ENCODE measurements at regions not wholly inside any gene's neighbourhood (a gene's known extent, or its start where the extent isn't known, plus 50 kb on each side); places are given as distances from the start of the nearest gene placed in this dataset.

- DNase-seq (ENCODE audit: low spot score) = no peak
Observed at GRCh38 chr1:216916890-216917438, 193.7 kb upstream of the ESRRG start.

GRCh38 chr1:216914974-216915373, 191.7 kb upstream of the ESRRG start:
- DNase-seq (ENCODE audit: low spot score) = no peak

GRCh38 chr1:216913976-216914375, 190.7 kb upstream of the ESRRG start:
- DNase-seq (ENCODE audit: low spot score) = no peak

GRCh38 chr1:216910081-216910840, 187.0 kb upstream of the ESRRG start:
- no peak for DNase-seq (ENCODE audit: low spot score)

GRCh38 chr1:216908126-216908525, 184.9 kb upstream of the ESRRG start:
- DNase-seq (ENCODE audit: low spot score) = no peak

- DNase-seq (ENCODE audit: low spot score) = no peak
Observed at GRCh38 chr1:216907100-216907499, 183.9 kb upstream of the ESRRG start.

- no peak for DNase-seq (ENCODE audit: low spot score)
Observed at GRCh38 chr1:216905781-216906180, 182.6 kb upstream of the ESRRG start.

- DNase-seq (ENCODE audit: low spot score) = no peak
Observed at GRCh38 chr1:216905137-216905536, 181.9 kb upstream of the ESRRG start.

- no peak for DNase-seq (ENCODE audit: low spot score)
Observed at GRCh38 chr1:216904471-216904870, 181.2 kb upstream of the ESRRG start.

- DNase-seq (ENCODE audit: low spot score) = no peak
Observed at GRCh38 chr1:216903382-216903740, 180.1 kb upstream of the ESRRG start.

- DNase-seq (ENCODE audit: low spot score) = no peak
Observed at GRCh38 chr1:216902669-216903381, 179.6 kb upstream of the ESRRG start.

GRCh38 chr1:216900116-216900620, 176.9 kb upstream of the ESRRG start:
- no peak for DNase-seq (ENCODE audit: low spot score)

GRCh38 chr1:216898801-216899200, 175.6 kb upstream of the ESRRG start:
- DNase-seq (ENCODE audit: low spot score) = no peak

- DNase-seq (ENCODE audit: low spot score) = no peak
Observed at GRCh38 chr1:216896146-216896545, 172.9 kb upstream of the ESRRG start.

GRCh38 chr1:216894494-216894893, 171.3 kb upstream of the ESRRG start:
- DNase-seq (ENCODE audit: low spot score) = no peak

GRCh38 chr1:216892581-216893160, 169.4 kb upstream of the ESRRG start:
- no peak for DNase-seq (ENCODE audit: low spot score)

GRCh38 chr1:216890871-216891270, 167.6 kb upstream of the ESRRG start:
- no peak for DNase-seq (ENCODE audit: low spot score)

GRCh38 chr1:216888731-216889130, 165.5 kb upstream of the ESRRG start:
- no peak for DNase-seq (ENCODE audit: low spot score)

- DNase-seq (ENCODE audit: low spot score) = no peak
Observed at GRCh38 chr1:216887032-216887431, 163.8 kb upstream of the ESRRG start.

GRCh38 chr1:216884614-216885229, 161.5 kb upstream of the ESRRG start:
- DNase-seq (ENCODE audit: low spot score) = no peak

- DNase-seq (ENCODE audit: low spot score) = no peak
Observed at GRCh38 chr1:216883518-216883917, 160.3 kb upstream of the ESRRG start.

GRCh38 chr1:216881695-216882094, 158.5 kb upstream of the ESRRG start:
- DNase-seq (ENCODE audit: low spot score) = no peak

All from hematopoietic multipotent progenitor cell treated with erythropoietin and hydrocortisone succinate and interleukin-3 and kit ligand, for 17 days (in vitro differentiated cells).